ENCODE measurements at regions not wholly inside any gene's neighbourhood (a gene's known extent, or its start where the extent isn't known, plus 50 kb on each side); places are given as distances from the start of the nearest gene placed in this dataset.
"Not testable (repeated sequence)": the region's sequence is repeated elsewhere in the genome, so short reads cannot be mapped to it uniquely, and the experiment has no call there.

- H3K4me2 ChIP-seq: no peak overlapping the region
Observed at GRCh38 chr18:70398076-70398475, 109.2 kb downstream of the SOCS6 start.

GRCh38 chr18:70397259-70397925, 108.5 kb downstream of the SOCS6 start:
- no peak for DNase-seq (ENCODE audit: low spot score)
- WGBS (ENCODE audit: low lambda C conversion rate, missing lambda C conversion rate): 91% methylated on average over 5 of the region's 5 CpGs
- Histone ChIP-seq H3K79me2 (no peaks in the 10 kb centered on the region), H3K27me3 (no peaks in the 10 kb centered on the region), H3K27ac (no peak overlapping the region), H3K4me2 (no peak overlapping the region), H4K20me1 (ENCODE audit: insufficient read depth, poor library complexity, severe bottlenecking) (no peaks in the 10 kb centered on the region), H3K9me3 (ENCODE audit: low read depth) (no peaks in the 10 kb centered on the region), H2AFZ (no peak overlapping the region), H3K4me1 (ENCODE audit: insufficient read depth) (no peaks in the 10 kb centered on the region), H3K36me3 (replicated peaks; ENCODE audit: insufficient read depth, low read depth) (no peaks in the 10 kb centered on the region), H3K4me3 (no peak overlapping the region), H3K9me2 (replicated peaks; ENCODE audit: insufficient read depth) (no peaks in the 10 kb centered on the region)
- TF ChIP-seq EZH2phosphoT487 (IDR thresholded peaks at IDR 0.05; ENCODE audit: low read depth, severe bottlenecking, unreplicated experiment) (no peak), EZH2 (IDR thresholded peaks at IDR 0.05; ENCODE audit: borderline replicate concordance) (no peak), CTCF (IDR thresholded peaks at IDR 0.05; ENCODE audit: poor library complexity) (no peak)

More at GRCh38 chr18:70398076-70398475, 109.2 kb downstream of the SOCS6 start:
- no peak overlapping the region for H3K4me3 ChIP-seq
- 84% methylated on average over 1 of the region's 1 CpG for WGBS (ENCODE audit: low lambda C conversion rate, missing lambda C conversion rate)
- H3K27me3 ChIP-seq: no peaks in the 10 kb centered on the region
- no peaks in the 10 kb centered on the region for H3K4me1 ChIP-seq (ENCODE audit: insufficient read depth)
- TF ChIP-seq EZH2phosphoT487 (IDR thresholded peaks at IDR 0.05; ENCODE audit: low read depth, severe bottlenecking, unreplicated experiment) (no peak), CTCF (IDR thresholded peaks at IDR 0.05; ENCODE audit: poor library complexity) (no peak), EZH2 (IDR thresholded peaks at IDR 0.05; ENCODE audit: borderline replicate concordance) (no peak)
- no peaks in the 10 kb centered on the region for H3K9me3 ChIP-seq (ENCODE audit: low read depth)
- DNase-seq (ENCODE audit: low spot score): no peak
- H3K27ac ChIP-seq: no peak overlapping the region
- no peak overlapping the region for H2AFZ ChIP-seq
- H3K36me3 ChIP-seq (replicated peaks; ENCODE audit: insufficient read depth, low read depth): no peaks in the 10 kb centered on the region
- no peaks in the 10 kb centered on the region for H3K79me2 ChIP-seq
- H3K9me2 ChIP-seq (replicated peaks; ENCODE audit: insufficient read depth): no peaks in the 10 kb centered on the region
- H4K20me1 ChIP-seq (ENCODE audit: insufficient read depth, poor library complexity, severe bottlenecking): no peaks in the 10 kb centered on the region

- H3K4me3 ChIP-seq; H2AFZ ChIP-seq; H3K4me1 ChIP-seq (ENCODE audit: insufficient read depth); H3K9me2 ChIP-seq (replicated peaks; ENCODE audit: insufficient read depth); H4K20me1 ChIP-seq (ENCODE audit: insufficient read depth, poor library complexity, severe bottlenecking); DNase-seq (ENCODE audit: low spot score); H3K4me2 ChIP-seq; H3K36me3 ChIP-seq (replicated peaks; ENCODE audit: insufficient read depth, low read depth); H3K27ac ChIP-seq; H3K27me3 ChIP-seq; H3K79me2 ChIP-seq; H3K9me3 ChIP-seq (ENCODE audit: low read depth): not testable (repeated sequence)
- 73% methylated on average over 4 of the region's 4 CpGs for WGBS (ENCODE audit: low lambda C conversion rate, missing lambda C conversion rate)
Observed at GRCh38 chr18:70395771-70396170, 106.9 kb downstream of the SOCS6 start.

- Histone ChIP-seq H3K27ac (no peak overlapping the region), H2AFZ (no peak overlapping the region), H3K36me3 (replicated peaks; ENCODE audit: insufficient read depth, low read depth) (no peaks in the 10 kb centered on the region), H3K9me3 (ENCODE audit: low read depth) (no peaks in the 10 kb centered on the region), H3K27me3 (no peaks in the 10 kb centered on the region), H3K79me2 (no peaks in the 10 kb centered on the region), H3K4me3 (no peak overlapping the region), H3K9me2 (replicated peaks; ENCODE audit: insufficient read depth) (no peaks in the 10 kb centered on the region), H3K4me2 (no peak overlapping the region), H3K4me1 (ENCODE audit: insufficient read depth) (no peaks in the 10 kb centered on the region), H4K20me1 (ENCODE audit: insufficient read depth, poor library complexity, severe bottlenecking) (no peaks in the 10 kb centered on the region)
- 96% methylated on average over 5 of the region's 5 CpGs for WGBS (ENCODE audit: low lambda C conversion rate, missing lambda C conversion rate)
- no peak for TF ChIP-seq EZH2phosphoT487 (IDR thresholded peaks at IDR 0.05; ENCODE audit: low read depth, severe bottlenecking, unreplicated experiment)
- no peak for DNase-seq (ENCODE audit: low spot score)
Observed at GRCh38 chr18:70394672-70395071, 105.8 kb downstream of the SOCS6 start.
